Neural cell (in vitro differentiated cells): ENCODE measurements at regions not wholly inside any gene's neighbourhood (a gene's known extent, or its start where the extent isn't known, plus 50 kb on each side); places are given as distances from the start of the nearest gene placed in this dataset.
"Not testable (repeated sequence)": the region's sequence is repeated elsewhere in the genome, so short reads cannot be mapped to it uniquely, and the experiment has no call there.

Experiments used
- CTCF ChIP-seq: fragments of 450-650 bp; IDR thresholded peaks from 2 replicates; pipeline ENCODE4 v1.5.1; 2014; ENCODE audit warnings: antibody characterized with exemption, mild to moderate bottlenecking, moderate library complexity; ENCODE audit not compliant: poor library complexity, severe bottlenecking
- EZH2 ChIP-seq: fragments of 200-600, 300-800 bp; shearing (Covaris generic), sonication (generic); IDR thresholded peaks from 2 replicates; pipeline ENCODE4 v1.6.1; 2014; ENCODE audit warnings: antibody characterized with exemption, low read length, borderline replicate concordance, mild to moderate bottlenecking; ENCODE audit not compliant: insufficient read depth, poor library complexity, severe bottlenecking
- MXI1 ChIP-seq: fragments of 450-650 bp; conservative IDR thresholded peaks from 2 replicates; pipeline ENCODE4 v1.6.1; 2014; ENCODE audit warnings: antibody characterized with exemption, mild to moderate bottlenecking; ENCODE audit not compliant: poor library complexity, severe bottlenecking
- POLR2AphosphoS5 ChIP-seq: IDR thresholded peaks from 2 replicates; pipeline ENCODE4 v1.6.1; 2012
- RAD21 ChIP-seq: fragments of 450-650 bp; conservative IDR thresholded peaks from 2 replicates; pipeline ENCODE4 v1.6.1; 2014; ENCODE audit warnings: antibody characterized with exemption, mild to moderate bottlenecking, moderate library complexity

DNA sequence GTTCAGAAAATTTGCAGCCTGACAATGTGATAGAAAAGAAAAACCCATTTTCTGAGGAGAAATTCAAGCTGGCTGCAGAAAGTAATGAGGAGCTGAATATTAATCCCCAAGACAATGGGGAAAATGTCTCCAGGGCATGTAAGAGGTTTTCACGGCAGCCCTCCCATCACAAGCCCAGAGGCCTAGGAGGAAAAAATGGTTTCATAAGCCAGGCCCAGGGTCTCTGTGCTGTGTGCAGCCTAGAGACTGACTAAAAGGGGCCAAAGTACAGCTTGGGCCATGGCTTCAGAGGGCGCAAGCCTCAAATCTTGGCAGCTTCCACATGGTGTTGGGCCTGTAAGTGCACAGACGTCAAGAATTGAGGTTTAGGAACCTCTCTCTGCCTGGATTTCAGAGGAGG is 61.7 kb upstream of the DLG1 start:
- not testable (repeated sequence) for TF ChIP-seq RAD21, CTCF, MXI1, POLR2AphosphoS5, EZH2
